Tibial nerve (tissue), 4 donors: ENCODE measurements at regions not wholly inside any gene's neighbourhood (a gene's known extent, or its start where the extent isn't known, plus 50 kb on each side); places are given as distances from the start of the nearest gene placed in this dataset.

Experiments
- CTCF ChIP-seq, 5 experiments: fragments of 200-600 bp in 3 of 5; fragments of 450-650 bp in 2 of 5; sonication (generic) in 3 of 5; IDR thresholded peaks; one replicate each; pipeline ENCODE4 v1.5.1; 2016 to 2019; ENCODE audit warnings: antibody characterized with exemption in 5 of 5, mild to moderate bottlenecking in 3 of 5, moderate library complexity in 2 of 5
- EP300 ChIP-seq, 2 donors: sonication (generic); formaldehyde crosslinking; IDR thresholded peaks; one replicate each; pipeline ENCODE4 v1.6.1; 2017; ENCODE audit warnings: antibody characterized with exemption in 2 of 2, mild to moderate bottlenecking in 1 of 2

GRCh38 chr5:128774605-128775004 lies 190.7 kb upstream of the SLC27A6 start:
- TF ChIP-seq CTCF (IDR thresholded peaks at IDR 0.05) (no peak), EP300 (IDR thresholded peaks at IDR 0.05) (no peak)
